ENCODE measurements at regions not wholly inside any gene's neighbourhood (a gene's known extent, or its start where the extent isn't known, plus 50 kb on each side); places are given as distances from the start of the nearest gene placed in this dataset.

DNA sequence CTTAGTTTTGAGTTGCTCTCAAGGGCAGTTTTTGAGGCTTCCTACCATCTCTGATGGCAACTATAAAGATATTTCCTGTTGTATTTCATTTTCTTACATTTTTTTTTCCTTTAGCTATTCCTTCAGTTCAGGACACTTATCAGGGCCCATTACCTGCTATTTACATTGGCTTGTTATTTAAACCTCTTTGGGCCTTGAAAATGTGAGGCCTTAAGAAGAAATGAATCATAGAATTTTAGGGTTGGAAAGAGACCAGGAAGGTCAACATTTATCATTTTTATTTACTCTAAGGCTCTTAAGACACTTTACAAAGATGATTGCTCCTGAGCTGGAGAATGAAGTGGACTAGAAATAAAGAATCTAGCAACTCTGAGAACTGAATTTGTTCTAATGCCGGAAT, 335.2 kb downstream of the DTWD2 start:
- Mint-ChIP-seq H3K27me3 (ENCODE audit: low read depth) (no peaks in the 10 kb centered on the region), H3K27ac (no peak overlapping the region), H3K9me3 (peaks cover 24 to 29% of the 10 kb centered on the region in 2 experiments), H3K4me3 (no peak overlapping the region), H3K4me1 (no peaks in the 10 kb centered on the region), H3K36me3 (ENCODE audit: insufficient read depth in 1 of 3, low read depth in 3 of 3) (peaks cover 17 to 24% (median 18%) of the 10 kb centered on the region in 3 experiments)
- Histone ChIP-seq H3K23me2 (ENCODE audit: insufficient read length, low read depth, low read length, poor library complexity, severe bottlenecking) (no peaks in the 10 kb centered on the region), H2BK20ac (ENCODE audit: low read depth, low read length, poor library complexity, severe bottlenecking) (no peak overlapping the region), H3K27ac (ENCODE audit: insufficient read length, low read depth, low read length) (no peak overlapping the region), H3K9me3 (ENCODE audit: control insufficient read depth, low read depth, low read length) (peaks cover 21% of the 10 kb centered on the region), H2BK5ac (ENCODE audit: insufficient read length, low read length) (no peak overlapping the region), H3K56ac (ENCODE audit: insufficient read length, low read depth, low read length) (no peak overlapping the region), H4K8ac (replicated peaks; ENCODE audit: insufficient read length, low read depth, low read length) (no peak overlapping the region), H3K4me2 (ENCODE audit: insufficient read depth, insufficient read length, low read length) (no peak overlapping the region), H3K14ac (ENCODE audit: insufficient read depth, low read length) (no peak overlapping the region), H2AK5ac (ENCODE audit: insufficient read length, low read length) (no peak overlapping the region), H3K23ac (ENCODE audit: insufficient read length, low read depth, low read length) (no peak overlapping the region), H2BK120ac (ENCODE audit: low read depth, low read length, poor library complexity, severe bottlenecking) (no peak overlapping the region), H2BK12ac (ENCODE audit: insufficient read length, low read depth, low read length) (no peak overlapping the region), H3T11ph (ENCODE audit: low read length) (no peak overlapping the region), H3K79me2 (ENCODE audit: insufficient read depth, low read length) (no peaks in the 10 kb centered on the region), H3K27me3 (ENCODE audit: insufficient read depth, low read length) (no peaks in the 10 kb centered on the region), H4K5ac (ENCODE audit: insufficient read length, low read depth, low read length) (no peak overlapping the region), H3K4ac (ENCODE audit: low read depth, low read length) (no peak overlapping the region), H2AFZ (ENCODE audit: low read length) (no peak overlapping the region), H2BK15ac (ENCODE audit: low read depth, low read length) (no peak overlapping the region), H3K79me1 (ENCODE audit: insufficient read depth, low read depth, low read length, poor library complexity, severe bottlenecking) (no peaks in the 10 kb centered on the region), H4K91ac (ENCODE audit: insufficient read length, low read depth, low read length) (no peak overlapping the region), H4K20me1 (ENCODE audit: control insufficient read depth, insufficient read depth, insufficient read length) (no peaks in the 10 kb centered on the region), H3K4me1 (ENCODE audit: insufficient read depth, low read length) (no peaks in the 10 kb centered on the region), H3K18ac (ENCODE audit: insufficient read length, low read depth, low read length) (no peak overlapping the region), H3K9ac (ENCODE audit: extremely low read depth, insufficient read length, low read length) (no peak overlapping the region)
- WGBS (ENCODE audit: extremely low coverage, insufficient read length, low lambda C conversion rate): no CpG with 5 or more reads among the region's 1 CpG
- no peak for DNase-seq
- TF ChIP-seq CTCF (conservative IDR thresholded peaks at IDR 0.05): no peak
